ENCODE measurements at regions not wholly inside any gene's neighbourhood (a gene's known extent, or its start where the extent isn't known, plus 50 kb on each side); places are given as distances from the start of the nearest gene placed in this dataset.
"Not testable (repeated sequence)": the region's sequence is repeated elsewhere in the genome, so short reads cannot be mapped to it uniquely, and the experiment has no call there.

GRCh38 chr5:68830377-68830898 lies 263.4 kb upstream of the SLC30A5 start:
- no peak for DNase-seq

GRCh38 chr5:68834491-68834981 lies 259.3 kb upstream of the SLC30A5 start:
- DNase-seq: no peak

- DNase-seq: no peak
Measured at GRCh38 chr5:68838157-68838718, 255.6 kb upstream of the SLC30A5 start.

- no peak for DNase-seq
Measured at GRCh38 chr5:68839019-68839552, 254.7 kb upstream of the SLC30A5 start.

- DNase-seq: no peak
Measured at GRCh38 chr5:68843624-68844364, 250.0 kb upstream of the SLC30A5 start.

GRCh38 chr5:68845131-68845530 lies 248.7 kb upstream of the SLC30A5 start:
- no peak for DNase-seq

GRCh38 chr5:68846828-68847227 lies 247.0 kb upstream of the SLC30A5 start:
- no peak for DNase-seq

DNA sequence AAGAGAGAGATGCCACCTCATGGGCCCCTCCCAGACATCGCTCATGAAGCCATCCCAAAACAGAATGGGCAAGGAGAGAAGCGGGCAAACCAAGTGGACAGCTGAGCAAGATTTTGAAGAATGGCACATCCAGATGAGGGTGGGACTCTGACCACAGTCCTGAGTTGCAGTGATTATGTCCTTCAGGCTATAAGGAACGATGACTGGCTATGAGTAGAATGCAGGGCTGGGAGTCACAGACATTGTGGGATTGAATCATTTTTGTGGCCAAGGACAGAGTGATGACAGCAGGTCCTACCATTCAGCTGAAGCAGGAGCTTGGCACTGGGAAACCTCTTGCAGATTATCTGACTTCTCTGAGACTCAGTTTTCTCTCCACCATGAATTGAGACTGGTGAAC lies 245.7 kb upstream of the SLC30A5 start:
- DNase-seq: no peak

DNA sequence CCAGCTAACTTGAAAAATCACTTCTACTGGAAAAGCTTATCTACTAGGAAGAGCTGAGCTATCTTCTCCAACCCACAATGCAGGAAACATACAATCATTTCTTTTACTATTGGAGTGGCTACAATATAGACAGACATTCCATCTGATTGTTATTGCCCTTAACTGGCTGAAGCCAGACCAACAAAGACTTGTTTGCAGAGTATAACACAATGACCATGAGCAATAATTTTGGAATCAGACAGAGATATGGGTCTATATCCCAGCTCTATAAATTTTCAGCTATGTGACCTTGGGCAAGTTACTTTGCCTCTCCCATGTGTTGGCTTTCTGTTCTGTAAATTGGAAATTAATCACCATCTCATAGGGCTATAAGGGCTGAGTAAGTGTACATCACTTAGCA lies 244.7 kb upstream of the SLC30A5 start:
- no peak for DNase-seq

DNA sequence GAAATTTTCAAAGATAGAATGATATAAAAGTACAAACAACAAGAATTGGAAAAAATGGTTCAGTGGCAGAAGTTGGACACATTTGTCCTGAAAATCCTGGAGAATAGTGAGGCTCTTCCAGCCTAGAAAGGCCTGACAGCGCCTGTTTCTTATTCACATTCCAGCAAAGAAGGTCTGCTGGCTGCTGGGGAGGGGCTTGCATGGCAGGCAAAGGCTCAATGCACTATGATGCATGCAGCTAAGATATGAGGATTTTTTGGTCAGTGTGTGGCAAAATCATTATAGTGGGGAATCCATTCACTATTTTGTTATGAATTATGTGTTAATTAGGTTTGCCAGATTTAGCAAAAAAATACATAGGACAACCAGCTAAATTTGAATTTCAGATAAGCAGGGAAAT lies 243.9 kb upstream of the SLC30A5 start:
- no peak for DNase-seq

DNA sequence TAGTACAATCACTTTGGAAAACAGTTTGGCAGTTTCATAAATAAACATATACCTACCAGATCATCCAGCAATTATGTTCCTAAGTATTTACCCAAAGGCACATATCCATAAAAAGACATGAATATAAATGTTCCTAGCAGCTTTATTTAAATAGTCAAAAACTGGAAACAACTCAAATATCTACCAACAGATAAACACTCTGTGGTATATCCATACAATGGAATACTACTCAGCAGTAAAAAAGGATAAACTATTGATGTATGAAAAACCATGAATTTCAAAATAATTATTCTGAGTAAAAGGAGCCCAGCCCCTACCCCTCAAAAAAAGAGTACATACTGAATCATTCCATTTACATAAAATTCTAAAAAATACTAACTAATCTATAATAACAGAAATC lies 232.7 kb upstream of the SLC30A5 start:
- no peak for DNase-seq

DNA sequence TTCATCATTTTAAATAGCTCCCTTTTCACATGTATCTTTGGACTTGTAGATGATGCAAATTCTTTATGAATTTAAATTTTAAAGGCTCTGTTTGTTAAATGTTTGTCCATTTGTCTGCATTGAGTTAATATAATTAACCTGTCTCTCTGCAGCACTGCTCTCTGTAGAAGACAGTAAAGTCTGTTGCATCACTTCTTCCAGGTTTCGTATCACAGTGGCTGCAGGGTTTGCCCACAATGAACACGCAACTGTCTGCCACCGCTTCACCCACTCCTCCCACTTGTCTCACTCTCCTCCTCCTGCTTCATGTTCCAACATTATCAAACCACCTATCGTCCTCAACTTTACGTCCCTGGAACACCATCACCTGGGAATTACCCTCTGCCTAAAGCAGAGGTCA lies 231.3 kb upstream of the SLC30A5 start:
- no peak for DNase-seq

DNA sequence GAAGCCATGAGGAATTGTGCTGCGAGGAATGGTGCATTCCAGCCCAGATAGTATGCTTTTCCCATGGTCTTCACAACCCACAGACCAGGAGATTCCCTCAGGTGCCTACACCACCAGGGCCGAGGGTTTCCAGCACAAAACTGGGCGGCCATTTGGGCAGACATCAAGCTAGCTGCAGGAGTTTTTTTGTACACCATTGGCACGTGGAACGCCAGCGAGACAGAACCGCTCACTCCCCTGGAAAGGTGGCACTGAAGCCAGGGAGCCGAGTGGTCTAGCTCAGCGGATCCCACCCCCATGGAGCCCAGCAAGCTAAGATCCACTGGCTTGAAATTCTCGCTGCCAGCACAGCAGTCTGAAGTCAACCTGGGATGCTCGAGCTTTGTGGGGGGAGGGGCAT lies 228.6 kb upstream of the SLC30A5 start:
- not testable (repeated sequence) for DNase-seq

DNA sequence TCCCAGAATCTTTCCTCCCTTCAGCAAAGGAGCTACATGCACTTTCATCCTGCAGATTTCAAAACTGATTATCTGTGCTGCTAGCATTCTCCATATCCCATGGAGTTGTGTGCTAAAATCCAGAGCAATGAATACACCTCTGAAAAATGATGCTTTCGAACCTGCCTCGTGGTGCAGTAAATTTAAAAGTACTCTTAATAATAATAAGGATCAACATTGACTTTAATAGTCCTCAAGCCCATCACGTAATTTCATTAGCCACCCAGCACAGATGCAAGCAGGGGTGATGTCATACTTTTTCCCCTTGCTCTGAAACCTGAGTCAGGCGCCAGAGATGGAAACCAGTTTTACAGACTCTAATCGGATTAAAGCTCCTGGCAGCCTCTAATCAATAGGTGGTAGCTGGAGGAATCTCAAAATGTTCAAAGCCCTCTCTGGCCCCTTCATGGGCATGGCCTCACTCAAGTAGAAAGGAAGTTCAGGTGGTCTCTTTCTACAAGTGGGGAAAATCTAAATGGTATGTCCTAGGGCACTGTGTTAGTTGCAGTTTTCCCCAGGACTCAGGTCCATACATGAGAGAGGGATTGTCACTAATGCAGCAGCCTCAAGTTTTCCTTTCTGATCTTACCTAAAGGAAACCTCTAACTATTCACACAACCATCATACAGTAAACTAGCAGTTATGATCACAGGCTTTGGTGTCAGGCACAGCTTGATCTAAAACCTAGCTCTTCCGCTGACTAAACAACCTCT lies 221.6 kb upstream of the SLC30A5 start:
- peak; percentile 92 for DNase-seq

DNA sequence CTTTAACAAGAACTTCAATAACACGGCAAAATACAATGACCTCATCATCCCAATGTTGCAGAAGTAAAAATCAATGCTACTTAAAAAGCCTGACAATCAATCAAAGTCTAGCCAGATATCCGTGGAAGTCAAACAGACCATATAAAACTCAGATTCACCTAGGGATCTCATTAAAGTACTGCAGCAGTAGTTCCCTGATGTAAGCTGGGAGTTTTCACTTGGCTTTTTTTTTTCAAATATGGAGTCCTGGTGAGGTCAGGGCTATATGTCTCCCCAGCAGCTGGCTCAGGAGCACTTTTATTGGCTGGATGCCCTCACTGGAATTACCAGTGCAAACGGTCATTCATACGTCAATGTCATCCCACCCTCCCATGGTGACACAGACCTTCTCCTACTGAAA lies 220.6 kb upstream of the SLC30A5 start:
- peak; percentile 80 for DNase-seq

DNA sequence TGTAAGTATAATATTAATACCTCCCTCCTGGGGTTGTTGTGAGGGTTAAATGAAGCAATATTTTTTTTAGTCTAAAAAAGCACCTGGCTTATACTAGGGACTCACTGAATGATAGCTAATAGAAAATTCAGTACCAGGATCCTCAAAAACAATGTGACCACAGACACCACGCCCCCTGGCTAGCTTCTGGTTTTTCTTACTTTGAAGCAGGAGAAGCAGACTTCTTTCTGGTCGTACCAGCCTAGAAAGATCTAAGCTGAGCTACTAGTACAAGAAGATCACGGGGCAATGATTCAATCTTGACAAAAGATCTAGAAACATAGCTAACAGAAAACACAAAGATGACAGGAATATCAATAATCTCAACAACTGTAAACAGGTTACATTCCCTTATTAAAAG lies 218.5 kb upstream of the SLC30A5 start:
- peak; percentile 8 for DNase-seq

- no peak for DNase-seq
Measured at GRCh38 chr5:68883436-68883835, 210.4 kb upstream of the SLC30A5 start.

DNA sequence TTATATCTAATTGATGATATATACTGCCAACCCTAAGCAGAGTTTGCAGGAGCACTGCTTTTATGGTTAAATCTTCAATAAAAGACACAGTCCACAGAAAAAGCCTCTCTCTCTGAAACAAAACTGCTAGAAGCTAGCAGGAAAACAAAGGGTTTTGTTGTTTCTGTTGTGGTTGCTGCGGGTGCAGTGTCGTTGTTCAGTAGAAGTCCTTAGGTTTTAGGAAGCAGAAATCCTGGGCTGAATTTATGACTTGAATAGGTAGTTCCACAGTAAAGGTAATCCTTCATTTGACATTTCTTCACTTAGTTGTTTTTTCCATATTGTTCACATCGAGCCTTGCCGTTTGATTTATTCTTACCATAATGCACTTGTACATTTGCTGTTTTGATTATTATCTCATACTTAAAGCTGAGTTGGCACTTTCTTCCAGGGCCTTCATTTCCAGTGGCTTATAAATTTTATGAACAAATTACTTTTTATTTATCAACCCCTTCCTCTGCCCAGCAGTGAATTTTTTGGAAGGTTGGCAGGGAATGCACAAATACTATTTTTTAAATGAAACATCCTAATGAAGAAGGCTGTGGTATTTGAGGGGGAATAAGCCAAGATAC lies 209.6 kb upstream of the SLC30A5 start:
- DNase-seq: no peak

DNA sequence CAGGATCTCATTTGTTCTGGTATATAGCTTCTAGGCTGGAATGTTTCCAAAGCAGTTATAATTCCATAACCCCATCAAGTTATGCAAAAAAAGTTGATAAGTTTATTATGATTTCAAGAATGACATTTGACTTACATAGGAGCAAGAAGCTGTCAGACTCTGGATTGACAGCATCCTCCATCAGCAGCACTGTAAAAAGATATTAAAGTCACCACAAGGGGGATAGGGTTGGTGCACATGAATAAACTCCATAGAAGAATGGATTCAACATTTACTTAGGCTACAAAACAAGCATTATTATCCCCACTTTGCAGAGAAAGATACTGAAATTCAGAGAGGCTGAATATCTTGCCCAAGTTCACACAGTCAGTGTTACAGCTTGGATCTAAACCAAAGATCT lies 208.9 kb upstream of the SLC30A5 start:
- DNase-seq: peak; percentile 61

GRCh38 chr5:68886814-68887213 lies 207.0 kb upstream of the SLC30A5 start:
- DNase-seq: no peak

DNA sequence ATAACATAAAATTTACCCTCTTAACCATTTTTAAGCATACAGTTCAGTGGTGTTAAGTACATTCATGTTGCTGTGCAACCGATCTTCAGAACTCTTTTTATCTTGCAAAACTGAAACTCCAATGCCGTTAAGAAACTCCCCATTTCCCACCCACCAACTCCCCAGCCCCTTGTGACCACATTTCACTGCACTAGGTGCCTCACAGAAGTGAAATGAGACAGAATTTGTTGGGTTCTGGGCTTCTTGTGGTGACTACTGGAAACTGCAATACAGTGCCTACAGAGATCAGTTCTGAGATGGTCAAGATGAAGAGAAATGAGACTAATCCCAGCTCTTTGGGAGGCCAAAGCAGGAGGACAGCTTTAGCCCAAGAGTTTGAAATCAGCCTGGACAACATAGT lies 202.1 kb upstream of the SLC30A5 start:
- no peak for DNase-seq

GRCh38 chr5:68894673-68895072 lies 199.1 kb upstream of the SLC30A5 start:
- no peak for DNase-seq

DNA sequence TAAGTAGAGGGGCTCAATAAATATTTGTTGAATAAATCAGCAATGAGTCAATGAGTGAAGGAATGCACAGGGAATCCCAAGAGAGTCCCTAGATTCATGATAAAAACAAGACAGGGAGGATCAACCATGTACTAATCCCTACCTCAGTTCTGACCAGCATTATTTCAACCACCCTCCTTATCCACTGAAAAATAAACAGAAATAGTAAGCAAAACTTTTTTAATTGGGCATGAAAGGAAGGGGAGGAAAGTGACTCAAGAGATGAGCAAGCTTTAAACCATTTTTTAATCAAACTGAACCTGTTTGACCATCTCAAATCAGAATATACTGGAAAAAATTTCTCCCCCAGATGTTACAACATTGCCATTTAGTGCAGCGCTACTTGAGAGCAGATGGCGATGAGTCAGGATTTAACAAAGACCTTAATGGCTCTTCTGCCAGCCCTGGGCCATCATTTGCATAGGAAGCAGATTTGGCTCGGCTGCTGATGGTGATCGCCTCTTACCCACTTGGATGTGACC lies 194.8 kb upstream of the SLC30A5 start:
- peak; percentile 92 for DNase-seq

Measured in NCI-H82 (cell line).